Peyer's patch (tissue), 4 donors: ENCODE measurements at regions not wholly inside any gene's neighbourhood (a gene's known extent, or its start where the extent isn't known, plus 50 kb on each side); places are given as distances from the start of the nearest gene placed in this dataset.
"Not testable (repeated sequence)": the region's sequence is repeated elsewhere in the genome, so short reads cannot be mapped to it uniquely, and the experiment has no call there.

Source experiments
- DNase-seq, 3 donors: peaks; one replicate each; pipeline ENCODE4 v3.0.0-alpha.2; 2017 to 2019
- H3K27ac ChIP-seq, 4 donors: fragments of 200-600 bp; sonication (generic); one replicate each; pipeline ENCODE4 v1.5.1; 2016 to 2019
- H3K27me3 ChIP-seq, 2 donors: fragments of 200-600 bp; sonication (generic); one replicate each; pipeline ENCODE4 v1.5.1; 2019
- H3K36me3 ChIP-seq, 3 donors: fragments of 200-600 bp; sonication (generic); one replicate each; pipeline ENCODE4 v1.5.1; 2016 to 2019
- H3K4me1 ChIP-seq, 4 donors: fragments of 200-600 bp; sonication (generic); one replicate each; pipeline ENCODE4 v1.5.1; 2016 to 2019
- H3K4me3 ChIP-seq, 4 donors: fragments of 200-600 bp; sonication (generic); 1 replicate in 3 of 4; 2 replicates in 1 of 4; pipeline ENCODE4 v1.5.1; 2016 to 2019; ENCODE audit warnings: mild to moderate bottlenecking in 1 of 4
- H3K9me3 ChIP-seq, 4 donors: fragments of 200-600 bp; sonication (generic); one replicate each; pipeline ENCODE4 v1.5.1; 2016 to 2019; ENCODE audit warnings: mild to moderate bottlenecking in 1 of 4
- POLR2A ChIP-seq, 2 donors: fragments of 450-650 bp; IDR thresholded peaks; one replicate each; pipeline ENCODE4 v1.5.1; 2017; ENCODE audit warnings: antibody characterized with exemption in 2 of 2, mild to moderate bottlenecking in 2 of 2, moderate library complexity in 2 of 2
- TF ChIP-seq, protein P1 (sequence below), 6 experiments: fragments of 450-650 bp in 4 of 6; fragments of 200-600 bp in 2 of 6; sonication (generic) in 1 of 6; IDR thresholded peaks; one replicate each; pipeline ENCODE4 v1.5.1; 2017 to 2019; ENCODE audit warnings: antibody characterized with exemption in 6 of 6, mild to moderate bottlenecking in 3 of 6, moderate library complexity in 1 of 6

DNA sequence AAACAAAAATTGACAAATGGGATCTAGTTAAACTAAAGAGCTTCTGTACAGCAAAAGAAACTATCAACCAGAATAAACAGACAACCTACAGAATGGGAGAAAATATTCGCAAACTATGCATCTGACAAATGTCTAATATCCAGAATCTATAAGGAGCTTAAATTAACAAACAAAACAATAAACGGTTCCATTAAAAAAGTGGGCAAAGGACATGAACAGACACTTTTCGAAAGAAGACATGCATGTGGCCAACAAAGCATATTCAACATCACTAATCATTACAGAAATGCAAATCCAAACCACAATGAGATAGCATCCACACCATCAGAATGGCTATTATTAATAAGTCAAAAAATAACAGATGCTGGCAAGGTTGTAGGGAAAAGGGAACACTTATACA lies 50.5 kb upstream of the MED13L start:
- H3K27me3 ChIP-seq, DNase-seq, H3K36me3 ChIP-seq, H3K4me1 ChIP-seq, H3K27ac ChIP-seq, H3K4me3 ChIP-seq, H3K9me3 ChIP-seq: not testable (repeated sequence)

DNA sequence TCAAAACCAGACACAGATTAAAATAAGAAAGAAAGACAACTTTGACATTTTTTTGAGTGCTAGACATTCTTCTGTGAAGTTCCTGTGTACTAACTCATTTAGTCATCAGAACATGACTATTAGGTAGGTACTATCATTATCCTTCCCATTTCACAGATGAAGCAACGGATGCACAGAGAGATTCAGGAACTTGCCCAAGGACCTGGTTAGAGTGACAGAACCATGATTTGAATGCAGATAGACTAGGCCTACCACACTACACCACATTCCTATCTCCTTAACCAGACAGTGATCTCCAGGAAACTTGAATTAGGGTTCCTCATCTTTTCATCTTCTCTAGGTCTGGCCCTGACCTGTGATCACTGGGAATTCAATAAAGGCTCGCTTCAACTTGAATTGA lies 54.4 kb upstream of the MED13L start:
- Histone ChIP-seq H3K27me3 (no peaks in the 10 kb centered on the region), H3K4me3 (no peak overlapping the region), H3K27ac (no peak overlapping the region), H3K9me3 (no peaks in the 10 kb centered on the region), H3K4me1 (peaks cover 0 to 4% (median 0%) of the 10 kb centered on the region in 4 donors), H3K36me3 (no peaks in the 10 kb centered on the region)
- DNase-seq = no peak
- TF ChIP-seq POLR2A (IDR thresholded peaks at IDR 0.05) = no peak
- TF ChIP-seq, protein P1, sequence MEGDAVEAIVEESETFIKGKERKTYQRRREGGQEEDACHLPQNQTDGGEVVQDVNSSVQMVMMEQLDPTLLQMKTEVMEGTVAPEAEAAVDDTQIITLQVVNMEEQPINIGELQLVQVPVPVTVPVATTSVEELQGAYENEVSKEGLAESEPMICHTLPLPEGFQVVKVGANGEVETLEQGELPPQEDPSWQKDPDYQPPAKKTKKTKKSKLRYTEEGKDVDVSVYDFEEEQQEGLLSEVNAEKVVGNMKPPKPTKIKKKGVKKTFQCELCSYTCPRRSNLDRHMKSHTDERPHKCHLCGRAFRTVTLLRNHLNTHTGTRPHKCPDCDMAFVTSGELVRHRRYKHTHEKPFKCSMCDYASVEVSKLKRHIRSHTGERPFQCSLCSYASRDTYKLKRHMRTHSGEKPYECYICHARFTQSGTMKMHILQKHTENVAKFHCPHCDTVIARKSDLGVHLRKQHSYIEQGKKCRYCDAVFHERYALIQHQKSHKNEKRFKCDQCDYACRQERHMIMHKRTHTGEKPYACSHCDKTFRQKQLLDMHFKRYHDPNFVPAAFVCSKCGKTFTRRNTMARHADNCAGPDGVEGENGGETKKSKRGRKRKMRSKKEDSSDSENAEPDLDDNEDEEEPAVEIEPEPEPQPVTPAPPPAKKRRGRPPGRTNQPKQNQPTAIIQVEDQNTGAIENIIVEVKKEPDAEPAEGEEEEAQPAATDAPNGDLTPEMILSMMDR (IDR thresholded peaks at IDR 0.05) = no peak

DNA sequence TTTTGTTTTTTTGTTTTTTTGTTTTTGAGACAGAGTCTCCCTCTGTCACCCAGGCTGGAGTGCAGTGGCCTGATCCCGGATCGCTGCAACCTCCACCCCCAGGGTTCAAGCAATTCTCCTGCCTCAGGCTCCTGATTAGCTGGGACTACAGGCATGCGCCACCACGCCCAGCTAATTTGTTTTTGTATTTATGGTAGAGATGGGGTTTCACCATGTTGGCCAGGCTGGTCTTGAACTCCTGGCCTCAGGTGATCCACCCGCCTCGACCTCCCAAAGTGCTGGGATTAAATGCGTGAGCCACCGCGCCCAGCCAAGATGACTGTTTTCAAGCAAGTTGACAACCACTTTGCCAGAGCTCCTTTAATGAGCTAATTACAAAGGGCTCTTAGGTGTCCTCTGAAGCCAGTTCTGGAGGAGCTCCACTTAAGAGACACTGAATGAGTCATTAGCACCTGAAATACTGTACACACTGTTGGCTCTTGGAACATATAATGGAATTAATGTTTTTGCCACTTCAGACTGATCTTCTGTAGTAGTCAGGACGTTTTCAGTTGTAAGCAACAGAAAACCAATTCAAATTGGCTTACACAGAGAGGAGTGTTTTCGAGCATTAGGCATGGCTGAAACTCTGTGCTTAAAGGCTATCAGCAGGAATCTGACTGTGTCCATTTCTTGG lies 55.4 kb upstream of the MED13L start:
- Histone ChIP-seq H3K4me3 (no peak overlapping the region), H3K27me3 (no peaks in the 10 kb centered on the region), H3K27ac (peak overlapping the region in 1 of 4 donors; percentile 27), H3K9me3 (no peaks in the 10 kb centered on the region), H3K36me3 (no peaks in the 10 kb centered on the region), H3K4me1 (peaks cover 0 to 4% (median 0%) of the 10 kb centered on the region in 4 donors)
- TF ChIP-seq, protein P1 (IDR thresholded peaks at IDR 0.05) = no peak
- no peak for TF ChIP-seq POLR2A (IDR thresholded peaks at IDR 0.05)
- DNase-seq = no peak

DNA sequence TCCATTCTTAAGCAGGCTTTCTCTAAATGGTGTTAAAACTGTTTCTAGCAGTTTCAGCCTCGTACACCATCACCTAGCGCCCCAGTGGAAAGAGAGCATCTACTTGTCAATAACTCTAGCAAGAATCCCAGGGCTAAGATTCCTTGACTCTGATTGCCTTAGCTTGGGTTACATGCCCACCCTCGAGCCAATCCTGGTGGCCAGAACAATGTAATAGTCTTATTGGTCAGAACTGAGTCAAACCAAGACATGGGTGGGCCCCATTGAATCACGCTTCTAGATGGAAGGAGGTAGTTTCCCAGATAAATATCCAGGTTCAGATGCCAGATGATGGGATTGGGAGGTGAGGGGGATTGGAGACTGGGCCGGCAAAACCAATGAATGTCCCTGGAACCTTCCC lies 55.9 kb upstream of the MED13L start:
- no peaks in the 10 kb centered on the region for H3K9me3 ChIP-seq
- H3K27ac ChIP-seq = peak overlapping the region in 1 of 4 donors; percentile 27
- H3K36me3 ChIP-seq = no peaks in the 10 kb centered on the region
- peaks cover 0 to 4% (median 0%) of the 10 kb centered on the region in 4 donors for H3K4me1 ChIP-seq
- TF ChIP-seq POLR2A (IDR thresholded peaks at IDR 0.05) = no peak
- TF ChIP-seq, protein P1 (IDR thresholded peaks at IDR 0.05) = no peak
- no peak overlapping the region for H3K4me3 ChIP-seq
- no peak for DNase-seq
- no peaks in the 10 kb centered on the region for H3K27me3 ChIP-seq

DNA sequence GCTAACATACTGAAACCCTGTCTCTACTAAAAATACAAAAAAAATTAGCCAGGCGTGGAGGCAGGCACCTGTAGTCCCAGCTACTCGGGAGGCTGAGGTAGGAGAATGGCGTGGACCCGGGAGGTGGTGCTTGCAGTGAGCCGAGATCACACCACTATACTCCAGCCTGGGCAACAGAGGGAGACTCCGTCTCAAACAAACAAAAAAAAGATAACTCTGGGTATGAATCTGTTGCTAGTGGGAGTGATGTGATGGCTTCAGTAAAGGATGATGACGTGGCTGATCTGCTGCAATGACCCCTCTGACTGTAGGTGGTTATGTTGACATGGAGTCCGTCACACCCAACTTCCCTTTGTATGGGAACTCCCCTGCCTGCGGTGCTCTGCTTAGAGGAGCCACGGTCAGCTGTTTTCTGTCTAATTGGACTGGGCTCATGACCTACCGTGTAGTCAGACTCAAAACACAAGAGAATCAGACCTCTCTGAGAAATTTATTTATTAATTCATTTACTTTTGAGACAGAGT lies 59.1 kb upstream of the MED13L start:
- no peaks in the 10 kb centered on the region for H3K27me3 ChIP-seq
- peak overlapping the region in 1 of 4 donors; percentile 7 for H3K4me3 ChIP-seq
- no peaks in the 10 kb centered on the region for H3K9me3 ChIP-seq
- H3K27ac ChIP-seq = peak overlapping the region in 1 of 4 donors; percentile 57
- peaks cover 0 to 4% (median 0%) of the 10 kb centered on the region in 4 donors for H3K4me1 ChIP-seq
- TF ChIP-seq, protein P1 (IDR thresholded peaks at IDR 0.05) = no peak
- no peak for TF ChIP-seq POLR2A (IDR thresholded peaks at IDR 0.05)
- H3K36me3 ChIP-seq = no peaks in the 10 kb centered on the region
- peak in 2 of 3 donors; percentile 76 to 78 for DNase-seq

DNA sequence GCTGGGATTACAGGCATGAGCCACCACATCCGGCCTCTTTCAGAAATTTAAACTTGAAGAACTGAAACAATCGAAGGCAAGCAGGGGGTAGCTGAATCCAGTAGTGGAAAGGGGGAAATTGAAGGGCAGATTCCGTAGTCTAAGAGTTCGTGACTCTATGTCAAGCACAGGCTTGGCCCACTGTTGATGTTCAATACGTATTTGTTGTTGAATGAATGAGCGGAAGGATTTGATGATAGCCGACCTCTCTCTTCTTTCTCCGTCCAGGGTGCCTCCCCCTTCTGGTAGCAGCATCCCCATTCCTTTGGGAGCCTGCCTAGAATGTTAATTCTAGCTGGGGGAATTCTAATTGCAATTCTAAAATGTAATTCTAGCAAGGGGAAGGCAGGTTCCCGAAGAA lies 59.8 kb upstream of the MED13L start:
- H3K27ac ChIP-seq = no peak overlapping the region
- TF ChIP-seq, protein P1 (IDR thresholded peaks at IDR 0.05) = no peak
- no peak for TF ChIP-seq POLR2A (IDR thresholded peaks at IDR 0.05)
- no peak for DNase-seq
- H3K27me3 ChIP-seq = no peaks in the 10 kb centered on the region
- H3K4me3 ChIP-seq = no peak overlapping the region
- peaks cover 0 to 4% (median 0%) of the 10 kb centered on the region in 4 donors for H3K4me1 ChIP-seq
- no peaks in the 10 kb centered on the region for H3K9me3 ChIP-seq
- no peaks in the 10 kb centered on the region for H3K36me3 ChIP-seq
